Keratinocyte (primary cell): ENCODE measurements at regions not wholly inside any gene's neighbourhood (a gene's known extent, or its start where the extent isn't known, plus 50 kb on each side); places are given as distances from the start of the nearest gene placed in this dataset.

Source experiments
- CTCF ChIP-seq, 3 experiments: IDR thresholded peaks in 1 of 3; conservative IDR thresholded peaks in 1 of 3; optimal IDR thresholded peaks in 1 of 3; 2 replicates in 2 of 3; 3 replicates in 1 of 3; pipeline versions ENCODE3 to v1.5.1; 2011; ENCODE audit warnings: low read length in 3 of 3, mild to moderate bottlenecking in 3 of 3, moderate library complexity in 2 of 3, control low read depth in 1 of 3, inconsistent platforms in 1 of 3; ENCODE audit not compliant: insufficient read depth in 2 of 3; ENCODE audit errors: extremely low read depth in 1 of 3
- EZH2 ChIP-seq: IDR thresholded peaks from one replicate; pipeline ENCODE4 v1.6.1; 2012; ENCODE audit warnings: inconsistent platforms, mild to moderate bottlenecking, low read length, moderate library complexity

GRCh38 chr22:44606126-44606525 is 95.9 kb upstream of the PRR5 start:
- no peak for TF ChIP-seq CTCF (optimal IDR thresholded peaks at IDR 0.05 in 1 of 3, IDR thresholded peaks at IDR 0.05 in 1 of 3, conservative IDR thresholded peaks at IDR 0.05 in 1 of 3; ENCODE audit: extremely low read depth in 1 of 3, insufficient read depth in 2 of 3, low read length in 3 of 3)
- no peak for TF ChIP-seq EZH2
